EL (cell line): ENCODE measurements at regions not wholly inside any gene's neighbourhood (a gene's known extent, or its start where the extent isn't known, plus 50 kb on each side); places are given as distances from the start of the nearest gene placed in this dataset.
"Not testable (repeated sequence)": the region's sequence is repeated elsewhere in the genome, so short reads cannot be mapped to it uniquely, and the experiment has no call there.

Source experiments
- DNase-seq: peaks from one replicate; pipeline ENCODE4 v3.0.0-alpha.2; 2016

GRCh38 chr1:172931340-172931739, 119.4 kb downstream of the TNFSF18 start:
- DNase-seq = no peak

- no peak for DNase-seq
Observed at GRCh38 chr1:172931761-172932160, 119.0 kb downstream of the TNFSF18 start.

- no peak for DNase-seq
Observed at GRCh38 chr1:172932981-172933380, 117.8 kb downstream of the TNFSF18 start.

GRCh38 chr1:172934417-172934762, 116.4 kb downstream of the TNFSF18 start:
- no peak for DNase-seq

- DNase-seq = no peak
Observed at GRCh38 chr1:172935062-172935592, 115.6 kb downstream of the TNFSF18 start.

GRCh38 chr1:172936088-172936645, 114.6 kb downstream of the TNFSF18 start:
- DNase-seq = no peak

GRCh38 chr1:172938681-172939080, 112.1 kb downstream of the TNFSF18 start:
- no peak for DNase-seq

GRCh38 chr1:172939475-172939874, 111.3 kb downstream of the TNFSF18 start:
- no peak for DNase-seq

- DNase-seq = peak; percentile 78
Observed at GRCh38 chr1:172940174-172940855, 110.4 kb downstream of the TNFSF18 start.

- no peak for DNase-seq
Observed at GRCh38 chr1:172941471-172941870, 109.3 kb downstream of the TNFSF18 start.

- DNase-seq = peak; percentile 69
Observed at GRCh38 chr1:172941945-172942344, 108.8 kb downstream of the TNFSF18 start.

- DNase-seq = not testable (repeated sequence)
Observed at GRCh38 chr1:172943138-172943537, 107.6 kb downstream of the TNFSF18 start.

GRCh38 chr1:172944931-172945330, 105.8 kb downstream of the TNFSF18 start:
- DNase-seq = no peak

GRCh38 chr1:172946814-172947507, 103.8 kb downstream of the TNFSF18 start:
- DNase-seq = peak; percentile 83

GRCh38 chr1:172948457-172948856, 102.3 kb downstream of the TNFSF18 start:
- peak; percentile 96 for DNase-seq

- DNase-seq = no peak
Observed at GRCh38 chr1:172949096-172949495, 101.6 kb downstream of the TNFSF18 start.

- no peak for DNase-seq
Observed at GRCh38 chr1:172950528-172950927, 100.2 kb downstream of the TNFSF18 start.

GRCh38 chr1:172951730-172952365, 98.9 kb downstream of the TNFSF18 start:
- peak; percentile 78 for DNase-seq

- no peak for DNase-seq
Observed at GRCh38 chr1:172952516-172952915, 98.2 kb downstream of the TNFSF18 start.

- DNase-seq = no peak
Observed at GRCh38 chr1:172954476-172955150, 96.1 kb downstream of the TNFSF18 start.

- peak; percentile 96 for DNase-seq
Observed at GRCh38 chr1:172955161-172955815, 95.5 kb downstream of the TNFSF18 start.

- DNase-seq = no peak
Observed at GRCh38 chr1:172956871-172957270, 93.9 kb downstream of the TNFSF18 start.
